ENCODE measurements at regions not wholly inside any gene's neighbourhood (a gene's known extent, or its start where the extent isn't known, plus 50 kb on each side); places are given as distances from the start of the nearest gene placed in this dataset.

GRCh38 chr3:30945291-30945690 is 50.8 kb upstream of the GADL1 start:
- no peak for DNase-seq (ENCODE audit: low read depth)

DNA sequence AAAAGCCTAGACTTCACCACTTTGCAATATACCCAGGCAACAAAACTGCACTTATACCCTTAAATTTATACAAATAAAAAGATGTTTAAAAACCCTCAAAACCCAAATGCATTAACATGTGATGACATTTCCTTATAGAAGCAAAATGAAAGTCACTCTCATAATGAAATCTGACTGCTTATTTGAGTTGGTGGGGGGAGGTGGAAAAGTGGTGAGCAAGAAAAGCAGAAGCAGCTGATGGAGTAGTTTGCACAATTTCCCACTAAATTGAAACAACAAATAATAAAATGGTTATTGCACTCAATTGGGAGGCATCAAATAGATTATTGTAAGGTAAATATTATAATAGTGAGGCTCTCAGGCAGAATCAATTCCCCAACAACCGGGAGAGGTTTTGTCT is 54.0 kb upstream of the GADL1 start:
- DNase-seq (ENCODE audit: low read depth) = no peak

- no peak for DNase-seq (ENCODE audit: low read depth)
Observed at GRCh38 chr3:30951826-30952225, 57.4 kb upstream of the GADL1 start.

DNA sequence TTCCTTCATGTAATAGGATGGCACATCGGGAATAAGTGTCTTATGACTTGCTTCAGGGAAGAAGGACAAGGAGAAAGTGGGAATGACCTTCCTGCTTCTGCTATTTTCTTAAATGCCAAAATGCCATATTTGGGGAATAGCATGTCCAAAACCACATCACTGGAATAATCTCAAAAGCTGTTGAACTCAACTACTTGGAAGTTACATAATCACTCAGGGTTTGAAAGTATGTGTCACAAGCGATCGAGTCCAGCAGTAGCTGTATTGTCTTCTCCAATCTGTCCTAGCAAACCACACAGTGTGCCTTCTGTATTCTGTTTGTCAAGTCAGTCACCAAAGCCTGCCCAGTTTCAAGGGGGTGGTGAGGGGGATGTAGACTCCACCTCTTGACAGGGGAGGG is 58.3 kb upstream of the GADL1 start:
- no peak for DNase-seq (ENCODE audit: low read depth)

DNA sequence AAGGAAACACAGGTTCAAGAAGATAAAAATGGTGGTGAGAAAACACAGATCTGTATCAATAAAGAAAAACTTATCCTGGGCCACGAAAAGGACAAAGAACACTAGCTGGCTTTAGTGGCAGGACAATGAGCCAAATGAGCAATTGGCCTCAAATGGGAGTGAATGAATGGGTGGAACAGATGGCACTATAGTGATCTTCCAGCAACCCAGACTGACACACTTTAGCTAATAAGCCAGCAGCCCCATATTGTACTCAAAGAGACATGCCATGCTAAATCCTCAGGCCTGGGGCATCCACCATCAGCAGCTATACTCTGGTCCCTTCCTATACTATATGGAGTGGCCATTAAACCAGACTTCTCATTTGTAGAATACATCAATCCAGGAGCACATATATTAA is 60.0 kb upstream of the GADL1 start:
- no peak for DNase-seq (ENCODE audit: low read depth)

DNA sequence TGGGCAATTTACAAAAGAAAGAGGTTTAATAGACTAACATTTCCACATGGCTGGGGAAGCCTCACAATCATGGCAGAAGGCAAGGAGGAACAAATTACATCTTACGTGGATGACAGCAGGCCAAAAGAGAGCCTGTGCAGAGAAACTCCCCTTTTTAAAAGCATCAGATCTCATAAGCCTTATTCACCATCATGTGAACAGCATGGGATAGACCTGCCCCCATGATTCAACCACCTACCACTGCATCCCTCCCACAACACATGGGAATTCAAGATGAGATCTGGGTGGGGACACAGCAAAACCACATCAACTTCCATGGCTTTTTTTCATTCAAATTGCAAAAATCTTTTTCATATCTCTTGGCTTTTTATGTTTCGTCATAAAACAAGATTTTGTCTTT is 67.6 kb upstream of the GADL1 start:
- no peak for DNase-seq (ENCODE audit: low read depth)

DNA sequence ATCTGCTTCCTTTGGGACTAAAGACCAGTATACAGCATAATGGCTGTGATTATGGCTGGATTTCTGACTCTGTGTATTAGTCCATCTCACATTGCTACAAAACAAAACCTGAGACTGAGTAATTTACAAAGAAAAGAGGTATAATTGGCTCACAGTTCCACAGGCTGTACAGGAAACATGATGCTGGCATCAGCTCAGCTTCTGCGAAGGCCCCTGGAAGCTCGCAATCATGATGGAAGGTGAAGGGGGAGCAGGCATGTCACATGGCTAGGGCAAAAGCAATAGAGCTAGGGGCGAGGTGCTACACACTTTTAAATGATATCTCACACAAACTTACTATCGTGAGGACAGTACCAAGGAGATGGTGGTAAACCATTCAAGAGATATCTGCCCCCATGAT is 68.0 kb upstream of the GADL1 start:
- no peak for DNase-seq (ENCODE audit: low read depth)

DNA sequence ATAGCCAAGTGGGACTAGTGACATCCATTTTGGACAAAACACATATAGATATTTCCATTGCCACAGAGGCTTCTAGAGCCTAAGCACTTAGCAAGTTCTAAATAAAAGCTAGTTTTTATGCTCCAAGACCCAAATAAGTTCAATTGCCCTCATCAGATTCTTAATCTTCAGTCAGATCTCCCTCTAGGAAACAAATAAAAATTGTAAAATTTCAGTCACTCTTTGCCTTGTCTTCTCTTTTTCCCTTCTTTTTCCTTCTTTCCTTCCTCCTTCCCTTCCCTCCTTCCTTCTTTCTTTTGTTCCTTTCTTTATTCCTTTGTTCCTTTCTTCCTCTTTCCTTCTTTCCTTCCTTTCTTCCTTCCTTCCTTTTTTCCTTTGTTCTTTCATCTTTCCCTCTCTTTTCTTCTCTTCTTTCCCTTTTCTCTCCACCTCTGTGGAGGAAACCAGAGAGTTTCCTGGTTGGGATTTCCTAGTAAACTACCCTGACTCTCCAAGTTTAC is 68.8 kb upstream of the GADL1 start:
- no peak for DNase-seq (ENCODE audit: low read depth)

DNA sequence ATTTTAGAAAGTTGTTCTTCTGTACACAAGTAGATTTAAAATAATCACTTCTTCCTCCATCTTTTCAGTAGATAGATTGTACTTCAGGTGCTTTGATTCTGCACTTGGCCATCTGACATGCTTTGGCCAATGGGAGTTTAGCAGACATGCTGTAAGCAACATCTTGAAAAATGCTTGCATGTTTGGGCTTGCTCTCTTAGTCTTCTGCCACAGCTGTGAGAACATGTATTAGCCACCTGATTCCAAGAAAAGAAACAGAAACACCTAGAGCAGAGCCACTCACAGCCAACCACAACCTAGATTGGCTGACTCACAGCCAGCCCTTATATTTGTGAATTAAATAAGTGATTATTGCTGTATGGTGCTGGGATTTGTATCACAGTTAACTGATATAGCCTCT is 70.2 kb upstream of the GADL1 start:
- DNase-seq (ENCODE audit: low read depth) = no peak

- no peak for DNase-seq (ENCODE audit: low read depth)
Observed at GRCh38 chr3:30966896-30967295, 72.4 kb upstream of the GADL1 start.

DNA sequence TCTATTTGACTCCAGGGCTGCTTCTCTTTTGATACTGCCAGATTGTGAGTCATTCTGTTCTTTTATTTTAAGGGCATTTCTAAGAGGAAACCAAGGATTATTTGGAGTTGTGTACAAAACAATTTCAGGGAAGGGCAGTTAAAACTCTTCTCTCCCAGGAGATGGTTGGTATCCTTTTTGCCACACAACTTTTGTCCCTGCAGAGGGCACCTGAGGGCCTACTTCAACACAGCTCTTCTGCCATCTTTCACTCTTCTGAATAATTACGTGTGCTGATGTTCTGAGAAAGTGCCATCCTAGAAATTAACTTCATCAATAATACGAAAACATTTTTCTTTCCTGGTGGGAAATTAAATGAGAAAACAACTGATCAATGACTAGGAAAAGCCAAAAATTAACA is 75.7 kb upstream of the GADL1 start:
- DNase-seq (ENCODE audit: low read depth) = no peak

DNA sequence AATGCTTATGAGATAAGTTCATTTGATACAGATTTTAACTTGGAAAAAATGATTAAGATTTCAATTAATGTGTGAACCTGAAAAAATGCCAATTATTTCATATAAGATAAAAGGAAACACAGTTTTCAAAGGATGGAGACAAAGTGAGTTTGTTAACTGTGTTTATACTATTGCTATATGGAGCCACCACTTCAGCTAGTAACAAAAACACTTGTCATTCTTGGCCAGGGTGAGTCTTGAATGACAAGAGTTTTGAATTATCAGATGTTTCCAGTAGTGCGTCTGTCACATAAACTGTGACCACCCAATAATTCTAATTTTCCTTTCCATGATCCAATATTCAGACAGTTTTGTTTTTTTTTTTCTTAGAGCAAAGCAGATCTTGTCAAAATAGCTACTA is 78.0 kb upstream of the GADL1 start:
- DNase-seq (ENCODE audit: low read depth) = no peak

DNA sequence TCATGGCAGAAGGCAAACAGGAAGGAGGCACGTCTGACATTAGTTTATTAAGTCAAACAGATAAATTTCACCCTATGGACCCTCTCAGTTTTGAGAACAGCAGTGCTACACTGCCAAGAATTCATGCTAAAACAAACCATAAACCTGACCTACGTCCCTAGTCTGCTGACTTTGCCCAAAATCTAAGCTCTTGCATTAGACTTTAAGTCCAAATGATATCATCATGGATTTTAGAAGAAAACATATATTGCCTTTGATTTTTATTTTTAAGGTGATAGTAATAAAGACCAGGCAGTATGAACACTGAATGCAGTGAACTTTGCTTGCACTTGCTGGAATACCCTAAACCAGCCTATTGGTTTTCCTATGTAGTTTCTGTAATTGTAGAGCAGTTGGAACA is 79.6 kb upstream of the GADL1 start:
- DNase-seq (ENCODE audit: low read depth) = no peak

DNA sequence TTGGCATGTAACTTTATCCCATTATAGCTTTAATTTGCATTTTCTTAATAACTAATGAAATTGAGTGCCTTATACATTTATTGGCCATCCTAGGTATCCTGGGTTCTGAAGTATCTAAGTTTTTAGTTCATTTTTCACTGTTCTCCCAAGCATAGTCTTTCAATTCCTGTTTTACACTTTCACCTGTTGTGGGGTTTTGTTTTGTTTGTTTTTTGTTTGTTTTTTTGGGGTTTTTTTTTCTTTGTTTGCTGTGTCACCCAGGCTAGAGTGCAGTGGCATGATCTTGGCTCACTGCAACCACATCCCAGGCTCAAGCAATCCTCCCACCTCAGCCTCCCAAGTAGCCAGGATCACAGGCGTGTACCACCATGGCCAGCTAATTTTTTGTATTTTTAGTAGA is 83.1 kb upstream of the GADL1 start:
- DNase-seq (ENCODE audit: low read depth) = no peak

DNA sequence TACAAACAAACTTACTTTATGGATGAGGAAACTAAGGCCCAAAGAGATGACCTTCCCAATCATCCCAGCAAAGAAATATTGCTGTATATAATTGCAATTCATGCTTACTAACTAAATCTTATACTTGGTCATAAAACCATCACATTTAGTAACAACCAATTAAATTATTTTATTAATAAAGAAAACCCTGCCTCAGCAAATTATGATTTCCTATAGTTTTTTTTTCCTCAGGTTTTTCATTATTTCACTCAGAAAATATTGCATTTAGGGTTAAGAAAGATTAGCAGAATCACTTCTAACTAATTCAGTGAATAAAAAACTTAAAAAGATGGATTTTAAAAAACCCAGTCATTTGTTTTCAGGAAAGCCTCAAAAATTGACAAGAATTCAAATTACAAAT is 86.5 kb upstream of the GADL1 start:
- DNase-seq (ENCODE audit: low read depth) = no peak

DNA sequence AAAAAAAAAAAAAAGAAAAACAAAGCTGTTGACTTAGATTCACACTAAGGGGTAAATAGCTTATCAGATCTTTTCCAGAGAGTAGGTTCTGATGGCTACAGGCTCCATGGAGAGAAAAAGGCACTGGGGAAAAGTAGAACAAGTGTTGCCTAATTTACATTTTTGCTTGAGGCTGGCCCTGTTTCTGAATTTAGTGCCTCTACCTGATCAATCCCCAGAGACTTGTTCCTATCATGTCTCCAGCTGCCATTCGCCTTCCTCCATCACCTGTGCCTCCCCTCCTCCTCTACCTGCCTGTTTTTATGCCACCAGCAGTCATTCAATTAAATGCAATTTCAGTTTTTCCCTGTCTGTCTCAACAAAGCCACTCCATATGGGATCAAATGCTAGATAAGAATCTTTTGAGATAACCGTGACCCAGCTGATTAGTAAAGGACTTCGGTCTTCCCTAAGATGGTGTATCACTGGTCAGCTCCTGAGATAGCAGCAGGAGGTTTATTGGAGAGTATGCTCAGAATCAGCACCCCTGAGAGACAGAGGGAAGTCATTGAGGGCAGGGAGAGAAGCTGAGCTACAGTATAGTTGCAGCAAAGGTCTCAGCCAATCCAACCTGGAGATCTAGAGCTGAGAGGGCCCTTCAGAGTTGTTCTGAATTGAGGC is 88.1 kb upstream of the GADL1 start:
- DNase-seq (ENCODE audit: low read depth) = no peak

DNA sequence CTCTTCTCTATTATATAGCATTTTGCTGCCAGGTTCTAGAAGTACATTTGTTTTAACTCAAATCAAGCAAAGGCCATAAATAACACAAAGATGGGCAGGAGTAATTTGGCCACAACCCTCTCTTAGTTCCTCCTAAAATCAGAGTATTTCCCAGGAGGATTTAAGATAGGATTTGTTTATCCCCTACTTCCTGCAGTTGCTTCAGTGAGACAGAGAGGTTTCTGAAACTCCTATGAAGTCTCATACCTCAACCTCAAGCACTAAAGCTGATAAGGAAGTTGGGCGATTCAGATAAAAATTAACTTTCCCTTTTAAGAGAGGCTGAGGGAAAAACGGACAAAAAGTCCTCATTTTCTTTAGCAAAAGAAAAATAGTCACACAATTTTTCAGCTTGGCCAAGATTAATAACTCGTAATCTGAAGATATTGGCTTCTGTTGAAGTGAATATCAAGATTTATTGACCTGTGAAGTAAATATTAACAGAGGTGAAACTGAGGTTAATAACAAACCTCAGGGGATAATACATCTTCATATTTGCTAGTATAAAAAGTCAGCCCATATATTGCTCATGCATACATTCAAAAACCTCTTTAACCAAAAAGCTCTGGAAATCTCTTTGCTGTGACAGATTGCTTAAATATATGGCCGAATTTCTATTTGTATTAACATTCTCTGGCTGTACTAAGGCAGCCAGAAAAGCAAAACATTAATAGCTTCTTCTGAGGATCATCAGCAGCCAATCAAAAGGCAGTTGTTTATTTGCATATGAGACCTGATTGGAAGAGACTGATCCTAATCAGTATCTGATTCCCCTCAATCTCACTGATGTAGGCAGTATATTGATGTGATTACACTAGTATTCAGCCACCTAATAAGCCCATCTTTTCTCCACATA is 90.6 kb upstream of the GADL1 start:
- DNase-seq (ENCODE audit: low read depth) = no peak

DNA sequence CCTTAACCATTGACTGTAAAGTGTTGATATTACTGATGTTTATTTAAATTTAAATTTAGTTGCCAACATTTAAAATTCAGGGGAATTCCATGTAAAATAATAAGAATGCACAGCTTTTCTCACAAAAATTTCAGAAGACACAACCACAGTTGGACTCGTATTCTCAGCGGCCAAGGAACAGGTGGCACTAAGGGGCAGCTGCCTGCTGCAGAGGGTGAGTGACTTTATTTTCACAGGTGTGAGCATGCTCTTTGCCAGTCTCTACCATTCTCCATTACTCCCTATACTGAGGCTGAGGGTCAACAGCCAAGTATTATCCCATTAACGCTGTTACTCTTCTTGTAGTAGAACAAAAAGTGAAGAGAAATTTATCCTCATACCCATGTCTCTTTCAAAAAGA is 92.1 kb upstream of the GADL1 start:
- no peak for DNase-seq (ENCODE audit: low read depth)

DNA sequence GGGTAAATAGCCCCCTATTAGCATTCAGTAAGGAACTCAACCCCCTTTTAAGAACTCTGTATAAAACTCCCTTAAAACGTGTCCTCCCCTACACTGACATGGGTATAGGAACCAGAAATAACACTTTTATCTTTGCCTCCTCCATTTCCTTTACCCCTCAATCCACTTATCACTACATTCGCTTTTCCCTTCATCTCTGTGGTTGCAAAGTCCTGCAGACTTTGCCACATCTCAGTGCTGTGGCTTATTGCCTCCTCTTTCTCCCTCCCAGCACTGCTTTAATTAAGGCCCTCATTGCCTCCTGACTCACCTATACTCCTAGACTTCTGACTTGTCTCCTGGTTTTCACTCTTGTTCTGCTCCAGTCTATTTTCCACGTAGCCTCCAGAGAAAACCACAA is 94.3 kb upstream of the GADL1 start:
- DNase-seq (ENCODE audit: low read depth) = no peak

DNA sequence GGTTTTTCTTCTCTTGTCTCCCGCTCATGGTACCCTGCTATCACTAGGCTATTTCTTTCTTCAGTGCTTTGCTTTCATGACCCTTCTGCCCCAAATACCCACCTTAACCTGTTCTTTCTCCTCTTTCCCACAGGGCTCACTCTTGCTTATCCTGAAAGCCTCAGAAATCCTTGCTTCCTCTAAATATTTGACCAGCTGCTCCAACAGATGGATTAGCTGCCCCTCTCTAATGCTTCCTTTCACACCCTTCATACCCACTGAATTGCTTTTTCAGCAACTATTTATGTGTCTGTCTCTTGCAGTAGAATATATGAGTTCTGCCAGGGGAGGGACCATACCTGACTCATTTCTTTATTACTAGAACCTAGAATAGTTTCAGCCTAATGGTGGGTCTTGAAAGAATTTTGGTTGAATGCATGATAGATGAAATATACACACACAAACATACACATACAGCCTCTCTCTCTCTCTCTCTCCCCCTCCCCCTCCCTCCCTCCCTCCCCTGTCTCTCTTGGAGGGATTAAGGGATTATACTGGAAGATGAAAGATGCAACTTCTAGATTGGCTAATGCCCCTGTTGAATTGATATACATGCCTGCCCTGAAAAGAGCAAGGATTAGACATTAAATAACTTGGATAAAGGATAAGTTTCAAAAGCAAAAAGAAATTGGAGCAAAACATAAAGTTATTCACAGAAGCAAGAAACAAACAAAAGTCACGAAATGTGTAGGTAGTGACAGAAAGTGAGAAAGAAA is 95.0 kb upstream of the GADL1 start:
- DNase-seq (ENCODE audit: low read depth) = no peak

DNA sequence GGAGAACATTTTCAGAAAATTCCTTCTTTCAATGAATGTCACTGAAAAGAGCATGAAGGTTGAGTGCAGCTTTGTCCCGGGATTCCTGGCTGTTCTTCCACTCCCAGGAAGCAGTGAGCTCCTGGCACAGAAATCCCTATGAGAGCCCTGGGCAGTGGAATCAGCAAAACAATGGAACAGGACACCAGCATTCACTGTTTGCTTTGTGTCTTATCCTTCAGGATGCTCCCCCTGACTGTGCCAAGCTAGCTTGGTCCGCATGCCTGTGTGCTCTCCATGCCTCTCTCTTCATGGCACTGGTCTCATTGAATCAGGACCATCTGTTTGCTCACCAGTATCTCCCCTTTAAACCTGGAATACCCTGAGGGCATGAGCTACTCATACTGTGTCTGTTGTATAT is 102.0 kb upstream of the GADL1 start:
- DNase-seq (ENCODE audit: low read depth) = no peak

- DNase-seq (ENCODE audit: low read depth) = no peak
Observed at GRCh38 chr3:31002730-31003129, 108.3 kb upstream of the GADL1 start.

Data from stimulated activated CD8-positive, alpha-beta memory T cell treated with anti-CD3 and anti-CD28 coated beads, Interleukin-7, amount 100 ng/mL, for 24 hours (primary cell).